H1 (cell line): ENCODE measurements at regions not wholly inside any gene's neighbourhood (a gene's known extent, or its start where the extent isn't known, plus 50 kb on each side); places are given as distances from the start of the nearest gene placed in this dataset.

Source experiments
- JUND ChIP-seq: IDR thresholded peaks from 2 replicates; pipeline ENCODE4 v1.6.1; 2011; ENCODE audit warnings: mild to moderate bottlenecking, improper control_type of control experiment, low read length
- NANOG ChIP-seq: IDR thresholded peaks from 2 replicates; pipeline ENCODE4 v1.6.1; 2011; ENCODE audit warnings: low read length, low read depth, mild to moderate bottlenecking, inconsistent platforms; ENCODE audit not compliant: insufficient read depth, poor library complexity, severe bottlenecking
- POLR2A ChIP-seq, 2 experiments: IDR thresholded peaks; 1 replicate in 1 of 2; 2 replicates in 1 of 2; pipeline ENCODE4 v1.6.1; 2011; ENCODE audit warnings: low read depth in 2 of 2, low read length in 2 of 2, mild to moderate bottlenecking in 2 of 2; ENCODE audit errors: control extremely low read depth in 1 of 2
- TAF1 ChIP-seq: IDR thresholded peaks from 2 replicates; pipeline ENCODE4 v1.6.1; 2011; ENCODE audit warnings: mild to moderate bottlenecking, low read depth, low read length
- TF ChIP-seq, protein P1 (sequence below), 3 experiments: IDR thresholded peaks; 1 replicate in 2 of 3; 2 replicates in 1 of 3; pipeline versions ENCODE4 v1.5.1 to v1.6.1; 2011; ENCODE audit warnings: low read length in 3 of 3, mild to moderate bottlenecking in 3 of 3, inconsistent platforms in 2 of 3, low read depth in 1 of 3, moderate library complexity in 1 of 3; ENCODE audit not compliant: insufficient read depth in 1 of 3; ENCODE audit errors: control extremely low read depth in 1 of 3

DNA sequence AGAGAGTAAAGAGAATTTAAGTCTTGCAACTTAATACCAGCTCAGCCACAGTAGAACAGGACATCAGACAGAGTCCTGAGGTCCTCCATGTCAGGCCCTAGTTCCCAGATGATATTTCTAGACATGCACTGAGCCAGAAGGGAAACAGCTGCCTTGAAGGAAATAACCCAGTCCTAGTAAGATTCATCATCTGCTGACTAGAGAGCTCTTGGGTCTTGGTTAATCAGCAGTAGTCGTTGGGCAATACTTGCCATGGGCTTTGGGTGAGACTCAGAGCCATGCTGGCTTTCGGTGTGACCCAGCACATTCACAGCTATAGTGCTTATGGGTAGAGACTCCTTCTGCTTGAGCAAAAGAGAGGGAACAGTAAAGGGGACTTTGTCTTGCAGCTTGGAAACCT, 379.1 kb downstream of the AR start:
- TF ChIP-seq TAF1 = no peak
- no peak for TF ChIP-seq JUND
- TF ChIP-seq NANOG = no peak
- TF ChIP-seq, protein P1, sequence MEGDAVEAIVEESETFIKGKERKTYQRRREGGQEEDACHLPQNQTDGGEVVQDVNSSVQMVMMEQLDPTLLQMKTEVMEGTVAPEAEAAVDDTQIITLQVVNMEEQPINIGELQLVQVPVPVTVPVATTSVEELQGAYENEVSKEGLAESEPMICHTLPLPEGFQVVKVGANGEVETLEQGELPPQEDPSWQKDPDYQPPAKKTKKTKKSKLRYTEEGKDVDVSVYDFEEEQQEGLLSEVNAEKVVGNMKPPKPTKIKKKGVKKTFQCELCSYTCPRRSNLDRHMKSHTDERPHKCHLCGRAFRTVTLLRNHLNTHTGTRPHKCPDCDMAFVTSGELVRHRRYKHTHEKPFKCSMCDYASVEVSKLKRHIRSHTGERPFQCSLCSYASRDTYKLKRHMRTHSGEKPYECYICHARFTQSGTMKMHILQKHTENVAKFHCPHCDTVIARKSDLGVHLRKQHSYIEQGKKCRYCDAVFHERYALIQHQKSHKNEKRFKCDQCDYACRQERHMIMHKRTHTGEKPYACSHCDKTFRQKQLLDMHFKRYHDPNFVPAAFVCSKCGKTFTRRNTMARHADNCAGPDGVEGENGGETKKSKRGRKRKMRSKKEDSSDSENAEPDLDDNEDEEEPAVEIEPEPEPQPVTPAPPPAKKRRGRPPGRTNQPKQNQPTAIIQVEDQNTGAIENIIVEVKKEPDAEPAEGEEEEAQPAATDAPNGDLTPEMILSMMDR (IDR thresholded peaks at IDR 0.05; ENCODE audit: control extremely low read depth in 1 of 3, insufficient read depth in 1 of 3, low read depth in 1 of 3, low read length in 3 of 3) = no peak
- TF ChIP-seq POLR2A (IDR thresholded peaks at IDR 0.05; ENCODE audit: control extremely low read depth in 1 of 2, low read depth in 2 of 2, low read length in 2 of 2) = no peak
